Astrocyte (in vitro differentiated cells and primary cell): ENCODE measurements at regions not wholly inside any gene's neighbourhood (a gene's known extent, or its start where the extent isn't known, plus 50 kb on each side); places are given as distances from the start of the nearest gene placed in this dataset.
"Not testable (repeated sequence)": the region's sequence is repeated elsewhere in the genome, so short reads cannot be mapped to it uniquely, and the experiment has no call there.

Experiments
- DNase-seq: peaks from one replicate; pipeline ENCODE4 v3.0.0-alpha.2; 2010; ENCODE audit warnings: low read depth
- FAIRE-seq: peaks from 2 replicates; lab custom pipeline; 2011; peaks lifted over from hg19 to GRCh38; lab: Jason Lieb, UNC
- H2AFZ ChIP-seq: 2 replicates; pipeline ENCODE4 v1.6.0; 2012; ENCODE audit warnings: low read depth, low read length, inconsistent platforms
- H3K27ac ChIP-seq: 2 replicates; pipeline ENCODE4 v1.5.1; 2011; ENCODE audit warnings: low read depth, low read length, inconsistent platforms
- H3K27me3 ChIP-seq: 2 replicates; pipeline ENCODE4 v1.6.0; 2011; ENCODE audit warnings: low read length, inconsistent platforms; ENCODE audit not compliant: insufficient read depth
- H3K36me3 ChIP-seq: 2 replicates; pipeline ENCODE4 v1.5.1; 2011; ENCODE audit warnings: low read length, inconsistent platforms; ENCODE audit not compliant: insufficient read depth
- H3K4me1 ChIP-seq: 2 replicates; pipeline ENCODE4 v1.5.1; 2011; ENCODE audit warnings: low read length, inconsistent platforms; ENCODE audit not compliant: insufficient read depth
- H3K4me2 ChIP-seq: 2 replicates; pipeline ENCODE4 v1.6.0; 2012; ENCODE audit warnings: low read length, inconsistent platforms
- H3K4me3 ChIP-seq: 2 replicates; pipeline ENCODE4 v1.5.1; 2011; ENCODE audit warnings: low read depth, mild to moderate bottlenecking, low read length, inconsistent platforms; ENCODE audit not compliant: insufficient read depth
- H3K79me2 ChIP-seq: 2 replicates; pipeline ENCODE4 v1.6.0; 2012; ENCODE audit warnings: mild to moderate bottlenecking, low read length, inconsistent platforms; ENCODE audit not compliant: insufficient read depth
- H3K9ac ChIP-seq: 2 replicates; pipeline ENCODE4 v1.6.0; 2012; ENCODE audit warnings: mild to moderate bottlenecking, low read length, inconsistent platforms
- H3K9me3 ChIP-seq: 2 replicates; pipeline ENCODE4 v1.5.1; 2012; ENCODE audit warnings: low read depth, mild to moderate bottlenecking, low read length, inconsistent platforms; ENCODE audit not compliant: insufficient read depth
- H4K20me1 ChIP-seq: 2 replicates; pipeline ENCODE4 v1.6.0; 2012; ENCODE audit warnings: low read length, inconsistent platforms; ENCODE audit not compliant: insufficient read depth
- H3K27ac Mint-ChIP-seq: one replicate; pipeline ENCODE4 v1.8.0; 2021; ENCODE audit warnings: mild to moderate bottlenecking, mixed read lengths; ENCODE audit not compliant: unreplicated experiment
- H3K27me3 Mint-ChIP-seq: one replicate; pipeline ENCODE4 v1.8.0; 2021; ENCODE audit warnings: low read depth, mixed read lengths; ENCODE audit not compliant: unreplicated experiment
- H3K36me3 Mint-ChIP-seq: one replicate; pipeline ENCODE4 v1.8.0; 2021; ENCODE audit warnings: low read depth, mixed read lengths; ENCODE audit not compliant: unreplicated experiment
- H3K4me1 Mint-ChIP-seq: one replicate; pipeline ENCODE4 v1.8.0; 2021; ENCODE audit warnings: low read depth, mixed read lengths; ENCODE audit not compliant: unreplicated experiment
- H3K4me3 Mint-ChIP-seq: one replicate; pipeline ENCODE4 v1.8.0; 2021; ENCODE audit warnings: mild to moderate bottlenecking, moderate library complexity, mixed read lengths; ENCODE audit not compliant: unreplicated experiment
- H3K9me3 Mint-ChIP-seq: one replicate; pipeline ENCODE4 v1.8.0; 2021; ENCODE audit warnings: mild to moderate bottlenecking, mixed read lengths; ENCODE audit not compliant: unreplicated experiment
- CTCF ChIP-seq: IDR thresholded peaks from 2 replicates; pipeline ENCODE4 v1.5.1; 2011; ENCODE audit warnings: low read depth, mild to moderate bottlenecking, inconsistent platforms, low read length, moderate library complexity; ENCODE audit not compliant: insufficient read depth
- EZH2 ChIP-seq: IDR thresholded peaks from 2 replicates; pipeline ENCODE4 v1.6.1; 2012; ENCODE audit warnings: mild to moderate bottlenecking, low read length, inconsistent platforms; ENCODE audit not compliant: insufficient read depth

- no peaks in the 10 kb centered on the region for H3K9me3 Mint-ChIP-seq
- no peaks in the 10 kb centered on the region for H3K27me3 Mint-ChIP-seq
- Histone ChIP-seq H2AFZ (no peak overlapping the region), H3K4me3 (no peak overlapping the region), H3K36me3 (no peaks in the 10 kb centered on the region), H3K27ac (no peak overlapping the region), H3K79me2 (no peaks in the 10 kb centered on the region), H3K4me2 (no peak overlapping the region), H3K9me3 (no peaks in the 10 kb centered on the region), H3K4me1 (no peaks in the 10 kb centered on the region), H4K20me1 (no peaks in the 10 kb centered on the region), H3K9ac (no peak overlapping the region), H3K27me3 (no peaks in the 10 kb centered on the region)
- DNase-seq (no peak), FAIRE-seq (no peak)
- no peak overlapping the region for H3K4me3 Mint-ChIP-seq
- H3K36me3 Mint-ChIP-seq, result no peaks in the 10 kb centered on the region
- TF ChIP-seq CTCF (no peak), EZH2 (no peak)
- H3K27ac Mint-ChIP-seq, result no peak overlapping the region
- no peaks in the 10 kb centered on the region for H3K4me1 Mint-ChIP-seq
These were observed 452.3 kb downstream of the CDH11 start for GRCh38 chr16:64669573-64669972.

- no peak for TF ChIP-seq EZH2
- Histone ChIP-seq H3K9ac (no peak overlapping the region), H3K4me3 (no peak overlapping the region), H3K9me3 (no peaks in the 10 kb centered on the region), H4K20me1 (no peaks in the 10 kb centered on the region), H3K79me2 (no peaks in the 10 kb centered on the region), H3K4me1 (no peaks in the 10 kb centered on the region), H3K36me3 (no peaks in the 10 kb centered on the region), H2AFZ (no peak overlapping the region), H3K27me3 (no peaks in the 10 kb centered on the region), H3K27ac (no peak overlapping the region), H3K4me2 (no peak overlapping the region)
- no peaks in the 10 kb centered on the region for H3K4me1 Mint-ChIP-seq
- DNase-seq (no peak), FAIRE-seq (no peak)
- H3K4me3 Mint-ChIP-seq, result no peak overlapping the region
- no peaks in the 10 kb centered on the region for H3K9me3 Mint-ChIP-seq
- no peaks in the 10 kb centered on the region for H3K27me3 Mint-ChIP-seq
- no peaks in the 10 kb centered on the region for H3K36me3 Mint-ChIP-seq
- no peak overlapping the region for H3K27ac Mint-ChIP-seq
These were observed 454.5 kb downstream of the CDH11 start for GRCh38 chr16:64667334-64667877.

- H3K79me2 ChIP-seq, H2AFZ ChIP-seq, H3K27ac ChIP-seq, H3K4me2 ChIP-seq, H3K4me3 Mint-ChIP-seq, H4K20me1 ChIP-seq, H3K9ac ChIP-seq, H3K36me3 ChIP-seq, H3K4me1 Mint-ChIP-seq, H3K9me3 ChIP-seq, H3K4me3 ChIP-seq, H3K27me3 Mint-ChIP-seq, FAIRE-seq, H3K27me3 ChIP-seq, H3K27ac Mint-ChIP-seq, DNase-seq, H3K36me3 Mint-ChIP-seq, H3K4me1 ChIP-seq, H3K9me3 Mint-ChIP-seq: not testable (repeated sequence)
These were observed 459.6 kb downstream of the CDH11 start for GRCh38 chr16:64662312-64662711.
